Gastrocnemius medialis (tissue), 4 donors: ENCODE measurements at regions not wholly inside any gene's neighbourhood (a gene's known extent, or its start where the extent isn't known, plus 50 kb on each side); places are given as distances from the start of the nearest gene placed in this dataset.

ENCODE experiments used
- CTCF ChIP-seq, 5 experiments: fragments of 450-650 bp in 3 of 5; fragments of 200-600 bp in 2 of 5; sonication (generic) in 2 of 5; IDR thresholded peaks in 4 of 5; conservative IDR thresholded peaks in 1 of 5; 1 replicate in 4 of 5; 2 replicates in 1 of 5; pipeline ENCODE4 v1.5.1; 2016 to 2019; ENCODE audit warnings: antibody characterized with exemption in 5 of 5, mild to moderate bottlenecking in 3 of 5, moderate library complexity in 3 of 5
- POLR2A ChIP-seq, 2 donors: fragments of 450-650 bp; IDR thresholded peaks; one replicate each; pipeline ENCODE4 v1.6.1; 2017; ENCODE audit warnings: antibody characterized with exemption in 2 of 2, mild to moderate bottlenecking in 2 of 2, moderate library complexity in 2 of 2

- TF ChIP-seq CTCF (IDR thresholded peaks at IDR 0.05 in 4 of 5, conservative IDR thresholded peaks at IDR 0.05 in 1 of 5) (no peak), POLR2A (IDR thresholded peaks at IDR 0.05) (no peak)
Measured at GRCh38 chrX:97787849-97788248, 904.1 kb downstream of the RPA4 start.
